Central memory CD8-positive, alpha-beta T cell (primary cell): ENCODE measurements at regions not wholly inside any gene's neighbourhood (a gene's known extent, or its start where the extent isn't known, plus 50 kb on each side); places are given as distances from the start of the nearest gene placed in this dataset.
"Not testable (repeated sequence)": the region's sequence is repeated elsewhere in the genome, so short reads cannot be mapped to it uniquely, and the experiment has no call there.

Source experiments
- ATAC-seq: fragments of 150-1000 bp; cut with Tn5 transposase; replicated peaks from 2 replicates; pipeline ENCODE4 v1.10.0; 2022; ENCODE audit warnings: mild to moderate bottlenecking, moderate FRiP score, moderate number of reproducible peaks; ENCODE audit not compliant: poor library complexity, severe bottlenecking; ENCODE audit errors: extremely low read depth
- DNase-seq, 2 donors: peaks; one replicate each; pipeline ENCODE4 v3.0.0; 2021; ENCODE audit warnings: low spot score in 2 of 2
- H3K27ac Mint-ChIP-seq: one replicate; pipeline ENCODE4 v1.8.0; 2022; ENCODE audit warnings: low read depth, mild to moderate bottlenecking, moderate library complexity, mixed read lengths
- H3K27me3 Mint-ChIP-seq: one replicate; pipeline ENCODE4 v1.8.0; 2022; ENCODE audit warnings: mixed read lengths
- H3K36me3 Mint-ChIP-seq: one replicate; pipeline ENCODE4 v1.8.0; 2022; ENCODE audit warnings: mild to moderate bottlenecking, moderate library complexity, mixed read lengths; ENCODE audit not compliant: insufficient read depth
- H3K4me1 Mint-ChIP-seq: one replicate; pipeline ENCODE4 v1.8.0; 2022; ENCODE audit warnings: mixed read lengths
- H3K4me3 Mint-ChIP-seq: one replicate; pipeline ENCODE4 v1.8.0; 2022; ENCODE audit warnings: mild to moderate bottlenecking, moderate library complexity, mixed read lengths
- H3K9me3 Mint-ChIP-seq: one replicate; pipeline ENCODE4 v1.8.0; 2022; ENCODE audit warnings: mixed read lengths

DNA sequence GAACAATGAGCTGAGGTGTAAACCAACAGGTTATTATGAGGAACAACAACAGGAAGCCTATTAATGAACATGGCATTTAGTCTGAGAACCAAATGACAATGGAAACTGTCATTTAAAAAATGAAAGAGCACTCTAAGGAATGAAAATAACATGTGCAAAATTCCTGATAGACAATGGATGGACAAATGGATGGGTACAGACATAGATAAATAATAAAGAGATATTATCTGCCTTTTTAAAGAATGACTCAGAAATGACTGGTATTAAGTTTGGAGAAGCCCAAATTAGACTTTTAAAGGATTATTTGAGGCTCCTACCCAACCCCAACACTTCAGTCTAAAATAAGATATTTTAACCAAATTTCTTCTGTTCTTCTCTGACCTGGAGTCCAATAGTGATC lies 650.5 kb upstream of the ZNF385D start:
- no peak for DNase-seq
- Mint-ChIP-seq H3K27me3 (no peaks in the 10 kb centered on the region), H3K9me3 (peaks cover 30% of the 10 kb centered on the region), H3K27ac (no peak overlapping the region), H3K36me3 (no peaks in the 10 kb centered on the region), H3K4me3 (no peak overlapping the region), H3K4me1 (no peaks in the 10 kb centered on the region)
- ATAC-seq, result no peak

- no peak overlapping the region for H3K27ac Mint-ChIP-seq
- no peak overlapping the region for H3K4me3 Mint-ChIP-seq
- no peaks in the 10 kb centered on the region for H3K36me3 Mint-ChIP-seq
- H3K27me3 Mint-ChIP-seq, result no peaks in the 10 kb centered on the region
- H3K9me3 Mint-ChIP-seq, result peaks cover 11% of the 10 kb centered on the region
- no peak for DNase-seq
- no peak for ATAC-seq
- no peaks in the 10 kb centered on the region for H3K4me1 Mint-ChIP-seq
These were observed 663.2 kb upstream of the ZNF385D start for GRCh38 chr3:22414239-22414638.

DNA sequence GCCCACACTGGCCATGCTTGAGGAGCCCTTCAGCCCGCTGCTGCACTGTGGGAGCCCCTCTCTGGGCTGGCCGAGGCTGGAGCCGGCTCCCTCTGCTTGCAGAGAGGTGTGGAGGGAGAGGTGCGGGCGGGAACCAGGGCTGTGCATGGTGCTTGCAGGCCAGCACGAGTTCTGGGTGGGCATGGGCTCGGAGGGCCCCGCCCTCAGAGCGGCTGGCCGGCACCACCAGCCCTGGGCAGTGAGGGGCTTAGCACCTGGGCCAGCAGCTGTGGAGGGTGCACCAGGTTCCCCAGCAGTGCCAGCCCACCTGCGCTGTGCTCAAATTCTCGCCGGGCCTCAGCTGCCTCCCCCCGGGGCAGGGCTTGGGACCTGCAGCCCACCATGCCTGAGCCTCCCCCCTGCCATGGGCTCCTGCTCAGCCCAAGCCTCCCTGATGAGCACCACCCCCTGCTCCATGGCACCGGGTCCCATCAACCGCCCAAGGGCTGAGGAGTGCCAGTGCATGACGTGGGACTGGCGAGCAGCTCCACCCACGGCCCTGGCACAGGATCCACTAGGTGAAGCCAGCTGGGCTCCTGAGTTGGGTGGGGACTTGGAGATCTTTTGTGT lies 665.9 kb upstream of the ZNF385D start:
- DNase-seq, H3K4me3 Mint-ChIP-seq, H3K4me1 Mint-ChIP-seq, H3K27ac Mint-ChIP-seq, ATAC-seq, H3K36me3 Mint-ChIP-seq, H3K27me3 Mint-ChIP-seq: not testable (repeated sequence)
- H3K9me3 Mint-ChIP-seq, result peaks cover 11% of the 10 kb centered on the region

GRCh38 chr3:22419261-22419660 lies 668.3 kb upstream of the ZNF385D start:
- Mint-ChIP-seq H3K27ac (no peak overlapping the region), H3K9me3 (peaks cover 12% of the 10 kb centered on the region), H3K4me3 (no peak overlapping the region), H3K4me1 (no peaks in the 10 kb centered on the region), H3K27me3 (no peaks in the 10 kb centered on the region), H3K36me3 (no peaks in the 10 kb centered on the region)
- ATAC-seq (no peak), DNase-seq (no peak)

GRCh38 chr3:22421589-22421988 lies 670.6 kb upstream of the ZNF385D start:
- no peaks in the 10 kb centered on the region for H3K27me3 Mint-ChIP-seq
- H3K27ac Mint-ChIP-seq, result no peak overlapping the region
- ATAC-seq (no peak), DNase-seq (no peak)
- no peak overlapping the region for H3K4me3 Mint-ChIP-seq
- H3K9me3 Mint-ChIP-seq, result peaks cover 17% of the 10 kb centered on the region
- H3K36me3 Mint-ChIP-seq, result no peaks in the 10 kb centered on the region
- no peaks in the 10 kb centered on the region for H3K4me1 Mint-ChIP-seq

DNA sequence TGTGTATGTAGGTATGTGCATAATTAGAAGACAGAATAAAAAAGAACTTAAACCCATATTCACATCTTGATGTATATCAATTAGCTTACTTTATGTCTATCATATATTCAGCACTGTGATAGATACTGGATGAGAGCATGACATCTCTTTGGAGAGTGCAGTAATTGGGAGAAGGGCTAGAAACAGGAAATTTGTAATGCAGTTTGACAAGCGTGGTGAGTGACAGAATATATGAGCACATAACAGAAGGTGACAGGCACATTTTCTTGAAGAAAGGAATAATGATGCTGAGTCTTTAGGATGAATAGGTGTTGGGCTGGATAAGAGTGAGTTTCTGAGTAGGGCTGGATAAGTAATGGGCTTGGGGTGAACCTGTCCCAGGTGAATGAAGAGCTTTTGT lies 680.3 kb upstream of the ZNF385D start:
- Mint-ChIP-seq H3K27ac (no peak overlapping the region), H3K4me1 (no peaks in the 10 kb centered on the region), H3K27me3 (no peaks in the 10 kb centered on the region), H3K36me3 (no peaks in the 10 kb centered on the region), H3K9me3 (peaks cover 10% of the 10 kb centered on the region), H3K4me3 (no peak overlapping the region)
- ATAC-seq (no peak), DNase-seq (no peak)

DNA sequence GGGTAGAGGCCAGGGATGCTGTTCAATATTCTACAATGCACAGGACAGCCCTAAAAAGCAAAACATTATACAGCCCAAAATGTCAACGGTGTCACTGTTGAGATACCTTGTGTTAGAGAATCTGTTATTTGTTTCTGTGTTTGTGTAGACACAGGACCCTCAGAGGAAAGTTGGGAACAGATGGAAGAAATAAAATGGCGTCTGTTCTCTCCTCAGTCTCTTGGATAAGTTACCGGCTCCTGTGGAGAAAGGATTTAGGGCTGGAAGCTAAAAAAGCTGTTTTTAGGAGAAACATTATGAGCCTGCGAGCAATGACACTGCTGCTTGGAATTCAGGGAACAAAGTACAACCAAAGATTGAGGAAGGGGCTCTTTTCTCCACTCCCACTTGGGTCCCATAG lies 688.6 kb upstream of the ZNF385D start:
- ATAC-seq, result no peak
- no peaks in the 10 kb centered on the region for H3K4me1 Mint-ChIP-seq
- no peak overlapping the region for H3K4me3 Mint-ChIP-seq

DNA sequence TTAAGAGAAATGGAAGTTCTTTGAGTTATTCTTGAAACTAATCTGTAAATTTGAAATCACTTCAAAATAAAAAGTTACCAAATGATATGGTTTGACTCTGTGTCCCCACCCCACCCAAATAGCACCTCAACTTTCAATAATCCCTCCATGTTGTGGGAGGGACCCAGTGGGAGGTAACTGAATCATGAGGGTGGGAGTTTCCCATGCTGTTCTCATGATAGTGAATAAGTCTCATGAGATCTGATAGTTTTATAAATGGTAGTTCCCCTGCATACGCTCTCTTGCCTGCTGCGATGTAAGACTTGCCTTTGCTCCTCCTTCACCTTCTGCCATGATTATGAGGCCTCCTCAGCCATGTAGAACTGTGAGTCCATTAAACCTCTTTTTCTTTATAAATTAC lies 690.7 kb upstream of the ZNF385D start:
- Mint-ChIP-seq H3K4me3 (no peak overlapping the region), H3K27ac (no peak overlapping the region), H3K9me3 (peaks cover 12% of the 10 kb centered on the region), H3K27me3 (no peaks in the 10 kb centered on the region), H3K36me3 (no peaks in the 10 kb centered on the region), H3K4me1 (no peaks in the 10 kb centered on the region)
- DNase-seq, result no peak
- no peak for ATAC-seq

More for the DNA sequence above, 688.6 kb upstream of the ZNF385D start:
- peaks cover 12% of the 10 kb centered on the region for H3K9me3 Mint-ChIP-seq
- no peaks in the 10 kb centered on the region for H3K27me3 Mint-ChIP-seq
- no peaks in the 10 kb centered on the region for H3K36me3 Mint-ChIP-seq
- DNase-seq, result no peak
- no peak overlapping the region for H3K27ac Mint-ChIP-seq

GRCh38 chr3:22443571-22444233 lies 692.7 kb upstream of the ZNF385D start:
- DNase-seq (no peak), ATAC-seq (no peak)
- H3K27me3 Mint-ChIP-seq, result no peaks in the 10 kb centered on the region
- peaks cover 12% of the 10 kb centered on the region for H3K9me3 Mint-ChIP-seq
- no peak overlapping the region for H3K4me3 Mint-ChIP-seq
- H3K27ac Mint-ChIP-seq, result no peak overlapping the region
- H3K36me3 Mint-ChIP-seq, result no peaks in the 10 kb centered on the region
- no peaks in the 10 kb centered on the region for H3K4me1 Mint-ChIP-seq

GRCh38 chr3:22445336-22445735 lies 694.3 kb upstream of the ZNF385D start:
- DNase-seq, H3K27ac Mint-ChIP-seq, ATAC-seq, H3K36me3 Mint-ChIP-seq, H3K27me3 Mint-ChIP-seq, H3K4me1 Mint-ChIP-seq, H3K4me3 Mint-ChIP-seq: not testable (repeated sequence)
- H3K9me3 Mint-ChIP-seq, result peaks cover 11% of the 10 kb centered on the region

DNA sequence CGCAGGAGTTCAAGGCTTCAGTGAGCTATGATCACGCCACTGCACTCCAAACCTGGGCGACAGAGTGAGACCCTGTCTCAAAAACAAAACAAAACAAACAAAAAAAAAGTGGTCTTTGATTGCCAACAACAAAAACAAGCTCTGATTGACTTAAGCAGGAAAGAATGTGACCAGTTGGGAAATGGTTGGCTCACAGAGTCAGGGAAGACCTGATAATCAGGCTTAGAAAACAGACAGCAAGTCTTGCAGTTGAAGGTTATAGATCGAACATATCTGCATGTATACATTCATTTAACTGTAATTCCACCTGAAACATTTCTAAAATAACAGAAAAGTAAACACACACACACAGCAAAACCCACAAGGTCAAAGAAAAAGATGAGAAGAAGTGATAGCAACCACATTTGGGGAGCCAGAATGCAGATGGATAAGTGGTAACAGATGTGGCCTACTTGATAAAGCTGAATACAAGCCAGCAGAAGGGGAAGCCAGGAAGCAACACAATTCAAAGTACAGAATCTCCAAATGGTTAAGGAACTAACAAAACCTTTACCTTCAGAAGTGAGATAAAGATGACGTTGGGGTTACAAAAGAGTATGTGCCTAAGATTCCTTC lies 699.9 kb upstream of the ZNF385D start:
- H3K27ac Mint-ChIP-seq, result no peak overlapping the region
- no peak overlapping the region for H3K4me3 Mint-ChIP-seq
- no peaks in the 10 kb centered on the region for H3K27me3 Mint-ChIP-seq
- no peak for ATAC-seq
- H3K36me3 Mint-ChIP-seq, result no peaks in the 10 kb centered on the region
- H3K4me1 Mint-ChIP-seq, result no peaks in the 10 kb centered on the region
- H3K9me3 Mint-ChIP-seq, result peaks cover 11% of the 10 kb centered on the region
- DNase-seq, result no peak

- H3K4me3 Mint-ChIP-seq, result no peak overlapping the region
- DNase-seq (no peak), ATAC-seq (no peak)
- peaks cover 11% of the 10 kb centered on the region for H3K9me3 Mint-ChIP-seq
- no peaks in the 10 kb centered on the region for H3K36me3 Mint-ChIP-seq
- H3K4me1 Mint-ChIP-seq, result no peaks in the 10 kb centered on the region
- H3K27ac Mint-ChIP-seq, result no peak overlapping the region
- H3K27me3 Mint-ChIP-seq, result no peaks in the 10 kb centered on the region
These were observed 700.5 kb upstream of the ZNF385D start for GRCh38 chr3:22451501-22451900.

DNA sequence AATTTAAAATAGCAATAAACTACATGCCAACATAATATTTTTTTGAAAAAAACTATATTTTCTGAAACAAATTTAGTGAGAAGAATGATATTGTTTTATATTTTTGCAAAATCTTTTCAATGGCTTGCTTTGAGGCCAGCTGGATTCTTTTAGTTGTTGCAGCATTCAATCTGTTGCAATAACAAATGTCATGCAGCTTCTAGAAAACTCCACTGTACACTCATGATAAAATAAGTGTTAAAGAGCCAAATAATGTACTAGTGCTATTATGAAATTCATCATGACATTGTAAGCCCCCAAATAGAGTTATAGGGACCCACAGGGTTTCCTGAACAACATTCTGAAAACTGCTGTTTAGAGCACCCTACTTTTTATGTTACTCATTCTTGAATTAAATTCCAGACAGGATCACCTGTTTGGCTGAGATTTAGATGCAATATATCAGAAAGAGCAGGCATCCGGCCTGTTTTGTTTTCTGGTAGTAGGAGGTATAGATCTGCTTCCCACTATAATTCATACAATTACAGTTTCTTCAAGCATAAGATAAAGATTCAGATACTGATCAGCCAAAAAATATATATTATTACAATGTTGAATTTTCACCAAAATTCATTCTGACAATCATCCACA lies 703.0 kb upstream of the ZNF385D start:
- H3K9me3 Mint-ChIP-seq, result peaks cover 11% of the 10 kb centered on the region
- H3K4me1 Mint-ChIP-seq, result no peaks in the 10 kb centered on the region
- H3K36me3 Mint-ChIP-seq, result no peaks in the 10 kb centered on the region
- no peak overlapping the region for H3K27ac Mint-ChIP-seq
- ATAC-seq (no peak), DNase-seq (no peak)
- no peak overlapping the region for H3K4me3 Mint-ChIP-seq
- no peaks in the 10 kb centered on the region for H3K27me3 Mint-ChIP-seq
